ENCODE measurements at regions not wholly inside any gene's neighbourhood (a gene's known extent, or its start where the extent isn't known, plus 50 kb on each side); places are given as distances from the start of the nearest gene placed in this dataset.

DNA sequence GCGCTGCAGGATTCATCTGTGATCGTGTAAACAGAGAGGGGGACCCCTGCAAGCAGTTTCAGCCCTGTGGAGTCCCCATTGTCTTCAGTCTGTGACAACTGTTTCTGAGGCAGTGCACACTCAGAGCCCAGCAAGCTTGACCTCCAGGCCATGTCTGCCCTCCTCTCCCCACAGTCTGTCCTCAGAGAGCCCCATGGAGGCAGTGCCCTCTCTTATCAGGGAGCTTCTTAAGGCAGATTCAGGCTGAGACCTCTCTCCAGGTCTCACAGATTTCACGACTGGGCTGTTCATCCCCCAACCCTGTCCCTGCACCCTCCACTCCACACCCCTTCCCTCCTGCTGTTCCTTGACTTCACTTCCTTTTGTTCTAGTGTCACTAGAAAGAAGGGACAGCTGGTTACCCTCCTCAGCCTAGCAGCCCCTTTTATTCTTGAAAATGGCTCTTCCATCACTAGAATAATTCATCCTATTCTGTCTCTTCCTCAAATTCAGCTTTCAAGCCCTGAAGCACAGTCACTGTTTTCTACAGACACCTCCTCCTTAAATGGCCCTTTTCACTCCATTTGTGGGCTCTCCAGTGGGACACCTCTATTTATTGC, 218.4 kb downstream of the MED10 start:
- no peak for DNase-seq

DNA sequence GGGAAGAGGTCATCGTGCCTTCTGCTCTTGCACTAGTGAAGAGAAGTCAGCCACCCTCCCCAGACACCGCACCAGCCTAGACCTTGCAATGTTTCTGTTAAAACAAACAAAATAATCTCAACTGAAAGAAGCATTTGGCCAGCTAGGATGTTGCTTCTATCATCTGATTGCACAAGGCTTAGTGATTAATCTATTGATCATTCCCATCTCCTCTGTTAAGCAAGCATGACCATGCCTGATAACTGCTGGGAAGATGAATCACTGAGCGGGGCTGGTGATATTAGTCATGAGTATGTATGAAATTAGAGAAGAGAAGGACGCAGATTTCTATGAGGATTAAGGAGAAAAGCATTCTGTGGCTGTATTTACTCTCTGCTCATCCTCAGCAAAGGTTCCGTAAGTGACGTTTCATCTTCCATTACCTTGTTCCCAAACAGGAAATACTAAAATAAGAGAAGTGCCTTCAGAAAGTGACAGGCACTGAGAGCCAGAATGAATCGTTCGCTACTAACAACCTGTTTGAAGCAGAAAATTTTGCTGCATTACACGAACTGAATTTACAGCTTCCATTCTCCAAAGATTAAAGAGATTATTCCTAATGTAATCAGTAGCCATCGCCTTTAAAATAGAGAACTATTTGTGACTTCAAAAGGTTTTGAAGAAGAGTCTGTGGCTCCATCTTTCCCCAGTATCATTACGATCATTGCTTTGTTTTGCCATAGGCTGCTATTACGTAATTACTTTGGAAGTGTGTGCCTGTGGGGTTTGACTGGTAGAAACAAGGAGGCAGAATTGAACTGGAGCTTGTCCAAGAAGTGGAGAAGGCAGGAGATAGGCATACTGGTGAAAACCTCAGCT, 219.1 kb downstream of the MED10 start:
- DNase-seq: no peak

DNA sequence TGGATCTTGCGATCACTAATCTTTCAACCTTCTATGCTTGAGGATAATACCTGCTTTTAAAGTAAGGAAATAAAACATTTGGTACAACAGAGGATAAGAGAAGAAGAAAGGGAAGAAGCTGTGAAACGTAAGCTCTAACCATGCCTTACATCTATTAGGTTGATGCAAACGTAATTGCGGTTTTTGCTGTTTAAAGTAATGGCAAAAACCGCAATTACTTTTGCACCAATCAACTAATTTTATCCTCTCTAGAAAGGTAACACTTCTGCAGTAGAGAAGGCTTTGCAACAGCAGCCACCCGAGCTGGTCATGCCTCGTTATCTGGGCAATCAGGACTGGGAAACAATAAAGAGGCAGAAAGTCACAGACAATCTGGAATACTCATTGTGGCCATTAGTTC, 224.1 kb downstream of the MED10 start:
- DNase-seq: no peak

DNA sequence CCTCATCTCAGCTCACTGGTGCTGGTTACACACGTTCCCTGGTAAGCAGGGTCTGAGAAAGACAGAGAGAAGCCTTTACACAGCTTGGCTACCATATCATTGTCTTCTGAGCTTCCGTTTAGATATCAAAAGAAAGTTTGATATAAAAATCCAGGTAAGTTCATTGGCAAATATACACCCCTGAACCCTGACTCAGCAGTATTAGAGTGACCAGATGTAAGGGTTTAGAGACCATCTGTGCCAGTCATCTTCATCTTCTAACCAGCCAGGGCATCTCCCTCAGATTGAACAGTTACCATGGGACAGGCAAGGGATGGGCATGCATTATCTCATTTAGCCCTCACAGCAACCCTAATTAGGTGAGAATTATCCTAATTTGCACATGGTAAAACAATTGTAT, 232.1 kb downstream of the MED10 start:
- DNase-seq: no peak

DNA sequence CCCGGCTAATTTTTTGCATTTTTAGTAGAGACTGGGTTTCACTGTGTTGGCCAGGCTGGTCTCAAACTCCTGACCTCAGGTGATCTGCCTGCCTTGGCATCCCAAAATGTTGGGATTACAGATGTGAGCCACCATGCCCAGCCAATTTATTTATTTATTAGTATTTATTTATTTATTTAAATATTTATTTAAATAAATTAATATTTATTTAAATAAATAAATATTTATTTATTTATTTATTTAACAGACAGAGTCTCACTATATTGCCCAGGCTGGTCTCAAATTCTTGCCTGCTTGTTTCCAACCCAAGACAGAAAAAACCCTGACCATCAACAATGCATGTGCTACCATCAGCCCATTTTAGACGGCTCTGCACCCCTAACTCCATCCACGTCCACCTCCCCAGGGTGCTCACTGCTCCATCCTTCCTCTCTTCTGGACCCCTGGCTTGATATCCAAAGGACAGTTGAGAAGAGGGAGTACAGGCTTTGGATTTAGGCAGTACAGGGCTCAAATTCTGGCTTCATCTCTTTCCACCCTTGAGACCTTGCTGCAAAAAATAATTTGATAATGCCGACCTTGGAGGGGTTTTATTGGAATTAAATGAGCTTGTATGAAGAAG, 232.6 kb downstream of the MED10 start:
- DNase-seq: no peak

DNA sequence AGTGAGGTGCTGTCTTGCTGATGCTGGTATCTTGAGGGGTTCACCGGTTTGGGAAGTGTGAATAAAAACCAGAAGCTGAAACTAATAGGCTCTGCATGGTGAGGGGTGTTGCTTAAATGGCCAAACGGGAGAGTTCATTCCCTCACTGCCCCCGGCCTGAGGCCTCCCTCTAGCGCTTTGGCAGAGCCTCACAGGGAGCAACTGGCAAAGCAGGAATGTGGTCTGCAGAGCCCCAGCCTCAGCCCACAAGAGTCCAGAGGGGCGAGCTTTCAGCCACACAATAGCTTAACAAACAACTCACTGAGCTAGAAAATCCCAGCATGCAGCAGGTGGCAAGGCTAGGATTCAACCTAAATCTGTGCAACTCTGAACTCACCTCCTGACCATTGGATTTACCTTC, 234.8 kb downstream of the MED10 start:
- DNase-seq: no peak

DNA sequence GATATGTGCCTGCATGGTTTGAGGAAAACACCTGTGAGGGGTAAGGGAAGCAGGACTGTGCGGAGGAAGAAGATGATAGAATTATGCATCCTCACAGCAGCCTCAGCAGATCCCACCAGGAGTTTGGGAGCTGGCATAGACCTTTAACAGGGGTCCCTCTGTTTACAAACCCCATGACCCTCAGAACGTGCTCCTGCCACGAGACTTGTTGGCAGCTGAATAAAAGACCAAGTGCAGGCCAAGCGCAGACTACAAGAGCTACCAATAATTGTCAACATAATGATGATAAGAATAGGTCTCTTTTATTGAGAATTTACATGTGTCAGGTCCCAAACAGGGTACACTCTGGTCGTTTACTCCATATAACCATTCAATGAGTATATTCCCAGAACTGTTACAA, 236.0 kb downstream of the MED10 start:
- no peak for DNase-seq

DNA sequence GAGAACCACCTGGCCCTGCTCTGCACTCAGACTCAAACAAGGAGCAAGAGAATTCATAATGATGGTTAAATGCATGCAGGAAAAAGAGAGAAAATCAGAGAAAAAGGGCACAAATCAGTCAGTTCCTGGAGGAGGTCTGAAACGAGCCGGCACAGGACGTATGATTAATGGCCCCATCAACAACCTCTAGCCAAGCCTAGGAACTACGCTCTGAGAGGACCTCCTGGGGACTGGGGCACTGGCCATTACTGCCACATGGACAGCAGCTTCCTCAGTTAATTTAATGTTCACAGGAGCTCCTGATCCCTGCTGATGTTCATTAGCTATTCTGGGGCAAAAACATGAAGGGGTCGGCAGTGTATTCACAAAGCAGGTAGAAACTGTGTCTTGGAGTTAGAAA, 238.1 kb downstream of the MED10 start:
- DNase-seq: no peak

DNA sequence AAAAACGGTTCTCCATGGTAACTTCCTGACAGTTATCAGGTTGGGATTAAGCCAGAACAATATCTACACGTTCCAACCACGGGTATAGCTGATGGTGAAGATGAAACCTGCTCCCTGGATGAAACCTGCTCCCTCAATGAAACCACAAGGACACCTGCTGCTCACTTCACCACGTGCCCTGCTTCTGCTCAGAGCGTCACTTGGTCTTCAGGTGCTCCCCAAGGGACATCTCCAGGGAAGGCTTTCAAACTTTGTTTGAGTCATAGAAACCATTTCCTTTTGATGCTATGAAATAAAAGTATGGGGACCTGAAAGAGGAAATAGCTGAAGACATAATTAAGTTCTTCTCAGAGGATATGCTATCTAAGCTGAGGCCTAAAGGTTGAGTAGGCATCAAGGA, 242.4 kb downstream of the MED10 start:
- no peak for DNase-seq

DNA sequence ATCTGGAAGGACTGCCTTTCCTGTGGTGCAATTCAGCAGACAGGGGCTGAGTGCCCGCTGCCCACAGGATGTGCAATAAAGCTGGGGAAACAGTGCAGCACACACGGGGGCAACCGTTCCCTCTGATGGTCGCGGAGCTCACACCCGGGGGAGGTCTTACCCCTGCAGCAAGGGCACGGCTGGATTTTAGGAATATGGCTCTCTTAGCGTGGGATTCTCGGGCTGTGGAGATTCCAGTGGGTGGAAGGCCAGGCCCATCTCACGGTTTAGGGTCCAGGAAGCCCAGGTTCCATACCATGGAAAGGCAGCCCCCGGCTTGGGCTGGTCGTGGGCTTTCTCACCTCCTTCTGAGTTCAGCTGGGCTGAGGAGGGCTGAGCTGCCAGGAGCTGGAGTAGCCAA, 244.1 kb downstream of the MED10 start:
- no peak for DNase-seq

DNA sequence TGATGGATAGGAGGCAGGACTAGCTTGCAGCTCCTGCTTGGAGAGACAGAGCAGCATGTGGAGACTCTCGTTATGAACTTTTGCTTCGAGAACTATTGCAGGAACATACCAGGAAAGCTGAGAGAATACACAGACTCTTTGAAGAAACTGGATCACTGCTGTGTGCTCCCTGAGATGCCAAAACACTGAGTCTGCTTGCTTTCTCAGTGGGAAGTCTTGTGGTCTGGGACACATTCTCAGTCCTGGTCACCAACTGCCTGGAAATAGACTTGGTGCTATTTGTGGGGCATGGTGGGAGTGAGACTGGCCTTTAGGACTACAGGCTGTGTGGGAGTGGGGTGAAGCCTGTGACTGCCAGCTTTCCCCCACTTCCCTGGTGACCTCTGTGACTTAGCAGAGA, 252.6 kb downstream of the MED10 start:
- DNase-seq: no peak

DNA sequence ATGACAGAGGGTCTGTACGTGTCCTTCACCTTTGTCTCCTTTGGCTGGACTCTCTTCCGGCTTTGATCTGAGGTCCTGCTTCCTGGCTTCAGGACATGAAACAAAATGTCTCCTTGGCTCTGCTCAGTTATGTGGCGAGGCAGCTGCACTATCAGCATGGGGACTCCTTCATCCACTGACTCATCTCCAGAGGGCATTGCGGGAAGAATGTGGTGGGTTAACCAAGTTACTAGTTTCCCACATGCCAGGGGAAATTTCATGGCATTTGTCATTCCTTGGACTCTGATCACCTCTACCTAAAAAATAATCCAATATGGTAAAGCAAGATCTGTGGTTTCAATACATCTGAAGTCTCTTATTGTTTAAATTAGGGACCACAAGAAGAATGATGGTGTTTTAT, 259.7 kb downstream of the MED10 start:
- no peak for DNase-seq

DNA sequence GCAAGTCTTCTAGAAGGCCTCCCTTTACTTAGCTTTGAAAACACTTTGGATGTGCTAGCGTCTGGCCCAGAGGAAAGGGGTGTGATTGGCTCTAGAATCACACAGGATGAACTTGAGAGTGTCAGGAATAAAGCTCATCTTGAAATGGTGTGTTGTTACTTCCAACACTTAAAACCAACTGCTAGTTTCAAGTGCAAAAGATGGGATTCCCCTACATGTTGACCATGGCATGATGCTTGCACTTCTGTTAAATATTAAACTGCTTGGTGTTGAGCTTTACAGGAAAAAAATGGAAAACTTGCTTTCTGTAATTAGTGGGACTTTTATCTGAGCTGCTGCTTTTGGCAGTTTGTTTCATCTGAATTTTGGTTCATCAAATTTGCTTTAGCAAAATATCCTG, 261.1 kb downstream of the MED10 start:
- DNase-seq: no peak

DNA sequence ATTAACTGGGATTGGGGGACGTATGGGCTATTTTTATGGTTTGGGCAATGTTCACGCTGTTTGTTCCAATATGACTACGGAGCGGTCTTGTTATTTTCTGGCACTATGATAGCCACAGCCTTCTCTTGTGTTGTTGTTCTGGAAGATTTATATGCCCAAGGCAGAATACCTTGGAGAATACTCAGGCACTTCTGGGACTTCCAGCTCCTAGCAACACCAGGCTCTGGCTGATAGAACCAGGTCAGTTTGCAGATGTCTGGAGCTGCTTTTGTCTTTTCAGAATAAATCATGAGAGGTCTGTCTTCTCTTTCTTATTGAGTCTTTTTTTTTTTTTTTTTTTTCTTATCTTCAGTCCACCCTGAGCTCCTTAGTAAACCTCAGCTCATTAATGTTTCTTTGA, 262.5 kb downstream of the MED10 start:
- DNase-seq: no peak

DNA sequence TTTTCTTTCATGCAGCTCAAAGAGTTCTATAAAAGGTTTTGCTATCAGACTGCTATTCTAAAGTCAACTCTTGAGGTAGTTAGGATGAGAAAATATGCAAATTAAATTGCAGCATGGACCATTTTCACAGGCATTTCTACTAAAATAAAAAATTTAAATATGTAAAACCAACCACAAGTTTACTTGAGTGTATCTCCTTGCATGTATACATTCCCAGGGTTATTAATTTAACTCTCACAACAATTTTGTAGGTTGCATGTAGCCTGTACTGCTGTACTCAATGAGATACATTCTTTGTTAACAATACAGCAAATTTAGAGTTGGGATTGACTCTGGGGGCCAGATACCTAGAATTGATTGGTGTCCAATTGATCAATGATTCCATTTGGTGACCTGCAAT, 265.8 kb downstream of the MED10 start:
- no peak for DNase-seq

DNA sequence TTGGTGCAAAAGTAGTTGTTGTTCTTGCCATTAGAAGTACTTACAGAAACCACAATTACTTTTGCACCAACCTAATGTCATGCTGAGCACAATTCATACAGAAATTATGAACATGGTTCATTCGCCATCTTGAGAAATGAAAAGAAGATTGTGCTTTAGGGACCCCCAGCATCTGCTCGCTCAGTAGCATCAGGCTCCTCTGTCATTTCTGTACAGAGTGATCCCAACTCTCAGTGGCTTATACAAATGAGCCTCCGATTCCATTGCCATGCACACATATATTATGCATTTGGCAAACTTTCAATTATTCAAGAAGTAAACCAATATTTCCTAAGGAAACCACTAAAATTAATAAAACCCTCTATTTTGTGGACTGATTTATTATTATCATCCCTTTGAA, 266.2 kb downstream of the MED10 start:
- DNase-seq: no peak

DNA sequence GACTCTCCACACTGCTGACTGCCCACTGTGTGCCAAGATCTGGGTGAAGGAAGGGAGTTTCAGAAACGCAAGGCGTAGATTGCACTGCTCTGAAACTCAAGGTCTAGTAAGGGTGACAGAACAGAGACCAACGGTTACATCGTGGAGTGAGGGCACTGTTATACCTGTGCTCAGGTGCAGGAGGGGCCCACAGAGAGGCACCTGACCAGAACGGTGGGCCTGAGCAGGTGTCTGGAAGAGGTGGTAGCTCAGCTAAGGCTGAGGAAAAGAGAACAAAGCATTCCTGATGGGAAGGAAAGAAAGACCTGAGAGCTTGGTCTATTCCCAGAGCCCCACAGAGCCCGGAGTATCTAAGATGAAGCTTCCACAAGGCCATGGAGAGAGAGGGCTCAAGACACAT, 267.2 kb downstream of the MED10 start:
- no peak for DNase-seq

DNA sequence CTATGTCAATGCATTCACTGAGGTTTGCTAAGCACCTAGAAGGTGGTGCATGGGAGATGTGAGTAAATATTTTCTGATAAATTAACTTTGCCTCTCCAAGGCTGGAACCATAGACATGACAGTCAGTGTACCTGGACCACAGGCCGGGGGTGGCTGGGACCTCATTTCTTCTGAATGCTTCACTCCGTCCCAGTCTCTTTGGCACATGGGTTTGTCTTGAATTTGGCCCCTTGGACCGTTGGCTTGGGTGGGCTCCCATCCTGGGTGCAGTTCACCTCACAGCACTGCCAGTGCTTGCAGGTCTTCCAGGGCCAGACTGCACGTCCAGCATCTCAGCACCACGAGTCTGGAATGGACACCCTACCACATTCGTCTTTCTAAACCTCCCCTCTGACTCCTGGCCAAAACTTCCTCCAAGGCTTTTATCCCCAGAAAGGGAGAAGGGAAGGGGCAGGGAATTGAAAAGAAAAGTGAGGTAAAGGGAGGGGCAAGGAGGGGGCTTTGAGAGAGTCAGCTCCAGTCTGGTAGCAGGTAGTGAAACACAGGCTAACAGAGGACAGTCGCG, 267.8 kb downstream of the MED10 start:
- no peak for DNase-seq

DNA sequence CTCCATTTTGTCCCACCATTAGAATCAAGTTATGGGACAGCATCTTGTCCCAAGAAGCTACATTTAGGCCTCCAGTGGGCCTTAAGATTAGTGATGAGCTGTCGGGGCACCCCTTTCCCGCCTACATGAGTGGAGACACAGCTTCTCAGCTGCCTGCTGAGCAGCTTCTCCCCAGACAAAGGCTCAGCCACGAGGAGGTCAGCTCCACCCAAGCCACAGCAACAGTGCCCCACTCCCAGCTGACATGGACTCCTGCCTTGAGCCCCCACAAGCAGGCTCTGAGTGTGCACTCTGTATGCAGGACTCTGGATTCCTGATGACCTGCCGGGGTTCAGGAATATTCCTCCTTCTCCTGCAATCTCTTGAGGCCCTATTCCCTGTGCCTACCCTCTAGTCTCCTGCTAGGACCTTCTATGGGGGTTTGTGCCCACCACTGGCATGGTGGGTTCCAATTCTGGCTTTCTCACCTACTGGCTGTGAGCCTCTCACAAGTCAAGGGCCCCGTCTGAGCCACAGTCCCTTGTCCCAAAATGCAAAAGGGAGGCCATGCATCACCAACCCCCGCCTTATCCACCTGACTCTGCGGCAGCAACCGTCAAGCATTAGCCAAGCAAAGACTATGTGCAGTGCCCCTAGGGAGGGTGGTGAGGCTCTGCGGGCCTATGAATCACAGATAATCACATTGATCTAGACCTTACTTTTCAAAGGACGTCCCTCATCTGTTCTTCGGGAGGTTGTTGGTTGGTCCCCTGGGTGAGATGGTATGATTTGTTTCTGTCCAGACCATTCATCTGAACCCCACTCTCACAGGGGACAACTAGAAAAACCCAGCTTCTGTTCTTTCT, 269.1 kb downstream of the MED10 start:
- no peak for DNase-seq

DNA sequence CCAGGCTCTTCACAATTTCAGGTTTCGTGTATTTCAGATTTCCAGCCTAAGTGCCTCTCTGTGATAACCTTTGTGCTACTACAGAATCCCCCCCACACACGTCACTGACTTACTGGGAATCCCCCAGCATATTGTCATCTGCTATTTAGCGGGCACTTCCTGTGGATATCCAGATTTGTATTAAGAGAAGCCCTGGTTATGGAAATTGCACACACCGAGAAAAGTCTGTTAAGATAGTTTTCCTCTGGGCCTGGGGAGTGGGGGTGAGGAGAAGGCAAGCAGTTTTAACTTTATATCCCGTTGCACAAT, 269.9 kb downstream of the MED10 start:
- DNase-seq: no peak

DNA sequence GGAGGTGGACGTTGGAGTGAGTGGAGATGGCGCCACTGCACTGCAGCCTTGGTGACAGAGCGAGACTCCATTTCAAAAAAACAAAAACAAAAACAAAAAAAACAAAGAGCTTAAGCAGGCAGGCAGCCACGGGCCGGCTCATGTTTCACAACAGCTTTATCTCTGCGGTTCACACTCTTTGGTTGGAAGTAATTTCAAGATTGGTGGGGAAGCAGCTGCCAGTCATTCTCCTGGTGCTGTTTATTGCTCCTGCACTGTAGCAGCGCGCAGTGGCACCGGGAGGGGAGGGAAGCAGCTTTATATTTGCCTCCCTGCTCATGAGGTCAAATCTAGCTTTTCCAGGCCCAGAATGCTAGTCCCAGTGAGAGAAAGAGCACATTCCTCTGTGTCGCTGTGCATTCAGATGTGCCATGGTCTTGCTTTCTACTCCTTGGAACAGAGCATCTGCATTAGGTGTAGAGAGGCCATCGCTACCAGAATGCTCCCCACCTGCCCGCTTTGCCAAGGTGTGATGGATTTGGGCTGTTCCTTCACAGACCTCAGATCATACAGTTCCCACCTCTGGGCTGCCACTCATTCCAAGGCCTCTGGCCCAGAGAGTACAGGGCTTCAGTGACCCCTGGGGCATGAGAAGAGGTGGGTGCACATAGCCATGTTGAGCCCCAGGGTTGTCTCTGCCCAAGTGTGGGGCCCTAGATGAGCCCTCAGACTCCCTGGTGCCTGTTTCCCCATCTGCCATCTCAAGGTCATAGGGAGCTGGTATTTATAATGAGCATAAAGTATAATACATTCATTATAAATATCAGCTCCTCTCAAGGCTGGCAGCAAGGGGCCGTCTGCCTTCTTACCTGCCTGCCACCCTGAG, 270.4 kb downstream of the MED10 start:
- no peak for DNase-seq

DNA sequence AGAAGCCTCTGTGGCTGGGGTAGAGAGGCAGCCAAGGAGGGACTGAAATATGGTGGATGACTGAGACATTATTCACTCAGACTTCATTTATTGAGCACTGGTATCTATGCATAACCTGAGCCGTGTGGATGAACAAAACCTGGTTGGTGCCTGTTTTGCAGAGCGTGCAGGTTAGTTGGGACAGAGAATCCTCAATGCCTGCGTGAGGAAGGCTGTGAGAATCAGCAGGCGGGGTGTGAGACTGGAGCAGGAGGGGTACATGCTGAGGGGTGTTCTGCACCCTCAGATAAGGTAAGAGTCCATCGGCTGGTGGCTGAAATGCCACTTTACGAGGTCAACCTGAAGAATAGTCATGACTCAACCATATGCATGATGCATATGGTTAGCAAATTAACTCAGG, 271.6 kb downstream of the MED10 start:
- DNase-seq: no peak
